Muscle of back (tissue), 3 donors: ENCODE measurements at regions not wholly inside any gene's neighbourhood (a gene's known extent, or its start where the extent isn't known, plus 50 kb on each side); places are given as distances from the start of the nearest gene placed in this dataset.

ENCODE experiments used
- DNase-seq, 3 donors: peaks; one replicate each; pipeline versions ENCODE4 v3.0.0 to v3.0.0-alpha.2; 2013

DNA sequence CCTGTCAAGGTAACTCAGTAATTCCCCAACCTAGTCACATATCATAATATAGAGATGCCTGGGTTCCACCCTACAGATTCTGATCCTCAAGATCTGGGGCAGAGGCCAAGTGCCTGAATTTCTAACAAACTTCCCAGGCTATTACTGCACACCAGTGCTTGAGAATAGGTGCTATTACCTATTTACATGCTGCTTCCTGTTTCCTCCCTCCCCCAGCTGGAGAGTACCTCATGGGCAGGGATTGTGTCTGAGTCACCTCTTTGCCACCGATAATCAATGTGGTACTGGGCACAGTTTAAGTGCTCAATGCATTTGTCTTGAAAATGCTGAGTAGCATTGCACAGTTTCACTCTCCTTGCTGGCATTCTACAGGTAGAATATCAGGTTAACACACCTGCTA, 582.2 kb upstream of the CADM1 start:
- DNase-seq, result no peak

GRCh38 chr11:116085031-116085635, 580.9 kb upstream of the CADM1 start:
- DNase-seq, result no peak

DNA sequence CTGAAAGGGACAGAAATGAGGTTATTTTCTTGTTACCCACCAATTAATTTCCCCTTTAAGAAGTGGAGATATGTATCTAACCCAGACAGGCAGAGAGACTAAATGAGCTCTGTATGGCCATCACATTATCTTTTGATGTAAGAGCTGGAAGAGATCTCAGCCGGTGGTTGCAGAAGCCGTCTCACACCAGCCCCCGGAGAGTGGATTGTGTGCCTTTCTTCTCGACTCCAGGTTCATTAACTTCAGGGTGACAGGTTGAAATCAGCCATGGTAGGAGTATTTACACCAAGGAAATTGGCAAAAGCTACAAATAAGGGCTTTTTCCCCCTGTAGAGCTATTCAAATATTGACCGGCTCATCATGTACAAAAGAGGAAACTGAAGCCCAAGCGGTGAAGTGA, 580.3 kb upstream of the CADM1 start:
- no peak for DNase-seq

DNA sequence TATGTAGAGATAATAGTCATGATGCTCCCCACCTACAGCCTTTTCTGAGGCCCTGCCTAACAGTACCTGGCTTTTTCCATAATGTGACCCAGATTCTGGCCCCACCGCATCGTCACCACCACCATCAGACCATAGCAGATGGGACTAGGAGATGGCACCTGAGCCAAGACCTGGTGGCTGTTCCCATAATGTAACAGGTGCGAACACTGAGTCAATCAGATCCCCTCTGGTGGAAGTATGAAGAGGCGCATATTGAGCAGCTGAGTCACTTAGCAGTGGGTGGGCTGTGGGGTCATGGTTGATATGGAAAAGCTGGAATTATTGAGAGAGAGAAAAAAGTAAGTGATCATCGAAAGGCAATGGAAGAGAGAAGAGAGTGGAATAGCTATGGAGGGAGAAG, 578.0 kb upstream of the CADM1 start:
- no peak for DNase-seq

DNA sequence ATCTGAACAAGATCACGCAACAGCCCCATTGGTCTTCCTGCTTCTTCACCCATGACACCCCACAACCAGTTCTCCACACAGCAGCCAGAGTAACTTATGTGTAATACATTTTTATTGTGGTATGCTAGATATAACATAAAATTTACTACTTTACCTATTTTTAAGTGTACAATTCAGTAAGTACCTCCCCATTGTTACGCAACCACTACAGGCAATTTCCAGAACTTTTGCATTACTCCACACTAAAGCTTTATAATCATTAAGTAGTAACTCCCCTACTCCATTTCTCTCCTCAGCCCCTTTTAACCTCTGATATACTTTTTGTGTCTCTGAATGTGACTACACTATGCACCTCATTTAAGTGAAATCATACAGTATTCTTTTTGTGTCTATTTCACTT, 575.4 kb upstream of the CADM1 start:
- DNase-seq, result no peak

DNA sequence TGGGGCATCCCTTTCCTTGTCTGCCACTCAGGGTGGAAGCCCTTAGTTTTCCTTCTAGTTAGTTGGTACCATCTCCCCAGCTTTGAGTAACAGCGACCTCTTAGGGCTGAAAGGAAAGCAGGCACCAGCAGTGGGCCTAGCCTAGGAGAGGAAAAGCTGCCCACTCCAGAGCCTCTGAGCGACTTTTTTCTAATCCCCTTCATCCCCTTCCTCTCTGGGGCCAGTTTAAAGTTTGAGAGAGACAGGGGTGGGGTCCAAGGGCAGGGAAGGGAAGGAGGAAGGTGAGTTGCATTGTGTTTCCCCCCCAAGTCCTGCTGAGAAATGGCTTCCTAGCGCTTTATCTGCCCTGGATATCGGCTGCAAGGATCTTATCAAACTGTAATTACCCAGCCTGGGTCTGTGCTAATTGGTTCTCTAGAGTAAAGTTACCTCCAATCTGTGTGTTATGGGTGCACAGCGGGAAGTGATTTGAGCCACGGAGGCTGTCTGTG, 573.9 kb upstream of the CADM1 start:
- DNase-seq, result peak in 1 of 3 donors; percentile 13

GRCh38 chr11:116077092-116077491, 572.9 kb upstream of the CADM1 start:
- no peak for DNase-seq

DNA sequence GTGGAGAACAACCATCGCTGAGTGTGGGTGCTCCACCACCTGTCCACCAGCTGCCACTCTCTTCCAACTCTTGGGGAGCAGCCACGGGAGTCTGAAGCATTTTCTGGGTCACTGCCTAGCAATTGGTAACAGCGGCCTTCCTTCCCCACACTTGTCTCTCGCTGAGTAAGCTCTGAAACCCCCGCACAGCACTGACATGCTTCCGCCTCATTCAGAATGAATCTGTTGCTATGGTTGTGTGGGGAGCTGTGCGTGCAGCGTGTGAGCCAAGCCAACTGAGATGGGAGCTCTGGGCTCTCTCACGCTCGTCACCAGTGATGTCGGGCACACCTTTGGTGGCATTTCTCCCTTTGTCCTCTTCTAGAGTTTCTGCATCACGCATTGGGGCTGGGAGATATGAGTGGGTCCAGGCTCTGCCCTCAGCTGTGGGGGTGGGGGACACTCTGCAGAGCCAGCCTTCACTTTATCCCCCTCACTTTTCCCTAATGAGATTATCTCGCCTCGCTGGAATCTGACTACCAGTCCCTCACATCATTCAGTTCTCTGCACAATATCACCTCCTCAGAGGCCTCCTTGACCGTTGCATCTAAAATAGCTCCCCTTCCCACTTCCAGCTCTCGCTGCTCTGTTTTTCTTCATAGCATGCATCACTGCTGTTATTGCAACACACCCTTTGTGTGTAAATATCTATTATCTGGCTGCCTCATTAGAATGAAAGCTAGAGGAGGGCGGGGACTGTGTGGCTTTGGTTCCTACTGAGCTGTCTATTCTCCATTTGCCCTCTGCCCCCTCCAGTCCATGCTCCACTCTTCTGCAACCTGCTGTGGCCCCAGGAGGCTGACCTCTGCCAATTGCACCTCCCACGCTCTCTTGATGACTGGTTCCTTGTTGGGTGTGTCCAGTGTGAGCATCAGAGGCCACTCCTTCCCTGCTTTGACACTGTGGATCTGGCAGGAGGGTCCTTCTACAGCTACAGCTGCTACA, 569.9 kb upstream of the CADM1 start:
- DNase-seq, result peak; percentile 9 to 57 (median 30)

- no peak for DNase-seq
Measured at GRCh38 chr11:116072601-116073410, 568.6 kb upstream of the CADM1 start.

DNA sequence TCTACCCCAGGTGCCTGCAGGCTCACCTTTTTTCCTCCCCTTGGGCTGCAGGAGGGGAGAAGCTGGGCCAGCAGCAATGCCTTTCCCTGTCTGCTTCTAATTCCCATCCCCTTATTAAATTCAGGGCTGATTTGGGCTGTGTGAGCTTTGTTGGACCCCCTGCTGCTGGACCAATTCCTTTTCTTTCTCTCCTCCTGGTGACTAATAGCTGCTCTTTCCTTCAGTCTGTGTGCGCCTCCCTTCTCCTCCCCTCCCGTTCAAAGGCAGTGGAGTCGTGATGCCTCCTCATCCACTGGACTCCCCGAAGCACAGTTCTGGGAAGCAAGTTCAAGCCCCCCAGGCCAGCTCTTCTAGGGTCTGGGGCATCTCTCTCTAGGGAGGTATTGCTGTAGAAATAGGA, 567.9 kb upstream of the CADM1 start:
- no peak for DNase-seq

DNA sequence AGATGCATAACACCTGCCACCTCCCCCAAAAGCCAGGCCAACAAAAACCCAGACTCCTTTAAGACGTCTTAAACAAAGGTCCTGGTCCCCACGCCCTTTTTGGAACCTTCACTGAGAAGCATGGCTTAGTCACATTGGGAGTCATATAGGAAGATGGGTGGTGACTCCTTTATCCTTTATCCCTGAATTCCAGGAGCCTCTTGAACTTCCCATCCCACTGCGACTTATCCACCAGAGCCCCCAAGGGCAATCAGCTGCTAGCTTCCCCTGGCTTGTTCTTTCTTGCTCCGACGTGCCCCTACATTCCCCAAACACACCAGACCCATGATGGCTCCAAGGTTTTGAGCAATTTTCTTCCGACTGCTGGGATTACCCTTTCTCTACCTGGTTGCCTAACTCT, 567.0 kb upstream of the CADM1 start:
- DNase-seq, result no peak

DNA sequence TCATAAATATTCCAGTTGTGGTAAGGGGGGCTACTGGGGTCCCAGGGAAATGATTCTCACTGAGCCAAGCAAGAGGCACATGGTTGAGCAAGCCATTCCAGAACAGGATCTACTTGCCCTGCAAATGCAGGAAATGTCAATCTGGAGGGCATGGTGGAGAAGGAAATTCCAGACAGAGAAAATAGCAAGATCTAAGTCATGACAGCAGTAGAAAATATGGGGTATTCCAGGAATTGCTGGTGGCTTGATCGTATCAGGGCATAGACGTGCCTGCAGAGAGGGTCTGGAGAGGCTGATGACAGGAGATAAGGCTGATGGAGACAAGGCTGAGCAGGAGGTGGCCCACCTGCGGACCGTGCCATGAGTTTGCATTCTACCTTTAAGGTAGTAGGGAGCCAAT, 566.3 kb upstream of the CADM1 start:
- DNase-seq, result no peak

- DNase-seq, result no peak
Measured at GRCh38 chr11:116066777-116067176, 562.6 kb upstream of the CADM1 start.

DNA sequence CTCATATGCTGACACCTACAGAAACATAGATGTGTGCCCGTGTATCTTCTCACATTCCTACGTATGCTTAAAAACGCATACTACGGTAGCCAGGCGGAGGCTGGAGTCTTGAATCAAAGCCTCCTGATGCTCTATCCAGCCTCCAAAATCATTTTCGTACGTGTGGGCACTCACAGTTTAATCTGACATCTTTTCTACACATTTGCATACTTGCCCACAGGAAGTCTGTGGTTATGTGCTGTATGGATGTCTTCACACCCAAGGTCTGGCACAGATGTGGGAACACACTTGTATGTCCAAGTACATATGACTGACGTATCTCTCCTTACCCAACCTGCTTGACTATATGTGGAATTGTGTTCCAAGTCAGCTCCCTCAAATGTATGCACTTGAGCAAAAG, 561.8 kb upstream of the CADM1 start:
- DNase-seq, result no peak

DNA sequence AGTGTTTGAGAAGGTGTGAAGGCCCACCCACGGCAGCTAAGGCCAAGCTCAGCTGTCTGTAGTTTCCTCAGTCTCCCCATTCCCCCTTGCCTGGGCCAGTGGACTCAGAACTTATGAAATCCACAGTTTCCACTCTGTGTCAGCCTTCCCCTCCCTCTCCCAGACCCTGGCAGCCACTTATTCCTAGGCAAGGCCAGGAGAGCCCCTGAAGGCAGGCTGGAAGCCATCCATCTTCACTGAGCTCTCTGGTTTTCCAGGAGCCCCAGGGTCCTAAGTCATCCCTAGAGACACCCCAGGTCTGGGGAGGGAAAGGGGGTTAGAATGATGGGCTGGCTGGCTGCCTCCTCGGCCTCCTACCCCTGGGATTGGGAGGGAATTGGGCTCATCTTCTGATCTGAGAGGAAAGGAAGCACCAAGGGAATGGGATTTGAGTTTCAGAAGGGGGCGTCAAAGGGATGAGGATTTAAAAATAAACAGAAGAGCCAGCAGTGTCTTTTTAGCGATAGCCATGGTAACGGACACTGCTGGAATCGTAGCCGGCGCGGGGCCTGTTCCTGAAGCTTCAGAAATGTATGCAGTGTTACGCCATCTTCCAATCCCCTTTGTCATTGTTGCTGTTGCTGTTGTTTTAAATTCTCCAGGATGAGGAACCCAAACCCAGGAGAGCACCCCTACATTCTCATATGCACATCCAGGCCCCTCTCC, 561.1 kb upstream of the CADM1 start:
- peak in 2 of 3 donors; percentile 32 to 73 for DNase-seq

- peak in 2 of 3 donors; percentile 6 to 41 for DNase-seq
Measured at GRCh38 chr11:116062490-116063171, 558.4 kb upstream of the CADM1 start.

DNA sequence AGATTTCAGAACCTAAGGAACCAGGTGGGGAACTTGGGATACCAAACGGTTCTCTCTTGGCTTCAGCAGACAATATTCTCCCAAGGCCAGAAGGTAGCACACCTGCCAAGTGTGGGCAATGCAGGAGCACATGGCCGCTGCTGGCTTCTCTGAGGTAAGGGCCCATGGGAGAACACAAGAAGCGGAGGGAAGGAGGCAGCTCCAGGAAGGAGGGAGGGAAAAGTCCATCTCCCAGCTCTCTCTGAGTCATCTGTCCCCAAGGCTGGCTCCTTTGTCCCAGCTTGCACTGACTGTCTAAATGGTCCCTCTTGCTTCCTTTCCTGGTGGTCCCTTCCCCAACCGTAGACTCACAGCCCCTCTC, 557.9 kb upstream of the CADM1 start:
- DNase-seq, result no peak

DNA sequence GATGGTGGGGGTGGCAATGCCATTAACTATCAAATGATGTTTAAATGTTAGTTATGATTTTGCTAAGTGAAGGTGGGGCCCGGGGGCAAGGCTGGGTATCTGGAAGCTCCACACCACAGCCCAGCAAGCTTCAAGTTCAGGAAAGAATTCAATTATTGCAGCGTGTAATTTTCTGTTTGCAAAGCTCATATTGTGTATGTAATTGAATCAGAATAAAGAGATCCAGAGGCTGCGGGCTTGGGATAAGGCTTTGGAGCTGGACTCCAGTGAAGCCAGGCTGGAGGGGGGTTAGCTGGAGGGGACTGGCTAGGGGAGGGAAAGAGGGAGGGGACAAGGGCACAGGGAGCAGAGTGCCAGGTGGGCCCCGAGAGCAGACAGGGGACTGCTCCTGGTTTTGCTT, 557.1 kb upstream of the CADM1 start:
- no peak for DNase-seq

GRCh38 chr11:116059919-116060318, 555.7 kb upstream of the CADM1 start:
- DNase-seq, result no peak

DNA sequence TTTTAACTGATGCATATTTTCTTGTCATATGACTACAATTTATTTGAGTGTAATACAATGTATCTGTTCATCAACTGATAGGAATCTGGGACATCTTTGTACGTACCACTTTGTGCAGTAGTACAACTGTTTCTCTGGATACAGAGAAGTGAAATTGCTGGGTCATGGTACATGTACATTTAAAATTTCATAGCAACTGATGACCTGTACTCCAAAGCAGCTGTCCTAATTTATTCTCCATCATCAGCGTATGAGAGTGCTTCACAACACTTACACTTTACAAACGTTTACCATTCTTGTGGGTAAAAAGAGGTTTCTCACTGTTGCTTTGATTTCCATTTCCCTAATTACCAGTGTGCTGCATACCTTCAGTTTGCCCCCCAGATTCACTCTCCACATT, 552.8 kb upstream of the CADM1 start:
- no peak for DNase-seq

DNA sequence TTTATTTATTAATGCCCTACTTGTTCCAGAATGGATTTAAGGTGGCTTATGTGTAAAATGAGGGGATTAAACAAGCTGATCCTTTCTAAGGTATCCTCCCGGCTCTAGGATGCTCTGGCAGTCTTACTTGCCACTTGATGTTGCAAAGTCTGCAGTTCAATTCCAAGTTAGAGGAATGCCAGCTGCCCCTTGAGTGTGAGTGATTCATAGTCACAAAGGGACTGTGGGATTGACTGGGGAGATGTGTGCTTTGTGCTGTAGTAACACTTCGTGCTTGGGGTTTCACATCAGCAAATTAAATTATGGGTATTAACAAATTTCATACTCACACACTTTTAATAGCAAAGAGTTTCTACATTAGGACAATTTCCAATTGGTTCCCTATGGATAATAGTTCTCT, 550.8 kb upstream of the CADM1 start:
- no peak for DNase-seq
